ENCODE measurements at regions not wholly inside any gene's neighbourhood (a gene's known extent, or its start where the extent isn't known, plus 50 kb on each side); places are given as distances from the start of the nearest gene placed in this dataset.

DNA sequence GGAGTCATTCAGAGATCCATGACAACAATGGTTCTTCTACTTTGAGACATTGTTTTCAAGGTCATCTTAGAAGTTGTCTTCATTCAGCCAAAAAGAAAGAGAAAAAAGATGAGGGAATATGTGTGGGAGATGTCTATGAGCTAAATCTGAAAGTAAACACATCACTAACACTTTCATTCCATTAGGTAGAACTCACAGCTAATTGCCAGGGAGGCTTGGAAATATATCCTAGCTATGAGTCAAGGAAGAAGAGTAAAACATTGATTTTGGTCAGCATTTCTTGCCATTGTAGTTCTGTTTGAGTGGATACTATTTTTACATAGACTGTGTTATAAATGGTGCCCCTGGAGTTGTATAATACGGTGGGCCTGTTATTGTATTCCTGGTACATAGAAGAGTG, 316.4 kb upstream of the MYOCD start:
- Mint-ChIP-seq H3K4me1 (ENCODE audit: low read depth) (peaks cover 19% of the 10 kb centered on the region), H3K9me3 (no peaks in the 10 kb centered on the region), H3K36me3 (ENCODE audit: low read depth) (no peaks in the 10 kb centered on the region), H3K4me3 (no peak overlapping the region), H3K27me3 (ENCODE audit: insufficient read depth) (0 out of 2 replicates have a peak, but pooled peaks cover 2% of the 10 kb centered on the region), H3K27ac (peak overlapping the region; percentile 48; the same call in 1 of the 2 replicates)
- DNase-seq: peak; percentile 4
- TF ChIP-seq CTCF (IDR thresholded peaks at IDR 0.05): no peak

DNA sequence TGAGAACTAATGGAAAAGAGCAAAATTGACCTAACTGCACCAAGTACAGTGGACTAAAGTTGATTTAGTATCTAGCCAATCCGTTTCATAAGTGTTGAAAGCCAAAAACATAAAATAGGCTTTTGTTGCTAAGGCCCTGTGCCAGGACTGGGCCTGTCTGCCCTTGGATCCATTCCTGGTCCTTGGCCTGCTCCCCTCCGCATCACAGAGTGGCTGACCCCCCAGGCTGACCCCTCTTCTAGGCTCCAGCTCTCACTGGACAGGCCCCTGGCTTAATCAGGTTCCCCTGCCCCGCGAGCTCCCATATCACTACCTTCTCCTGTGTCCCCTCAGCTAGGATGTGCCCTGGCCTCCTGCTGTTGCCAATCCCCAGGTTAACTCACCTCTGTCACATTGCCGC, 313.6 kb upstream of the MYOCD start:
- no peak for TF ChIP-seq CTCF (IDR thresholded peaks at IDR 0.05)
- H3K4me3 Mint-ChIP-seq: no peak overlapping the region
- no peaks in the 10 kb centered on the region; the same call in 1 of the 2 replicates for H3K27me3 Mint-ChIP-seq (ENCODE audit: insufficient read depth)
- no peak for DNase-seq
- H3K36me3 Mint-ChIP-seq (ENCODE audit: low read depth): no peaks in the 10 kb centered on the region
- no peaks in the 10 kb centered on the region for H3K9me3 Mint-ChIP-seq
- H3K27ac Mint-ChIP-seq: no peak overlapping the region
- H3K4me1 Mint-ChIP-seq (ENCODE audit: low read depth): peaks cover 19% of the 10 kb centered on the region

- no peaks in the 10 kb centered on the region for H3K9me3 Mint-ChIP-seq
- peaks cover 18% of the 10 kb centered on the region; the same call in 1 of the 2 replicates for H3K4me1 Mint-ChIP-seq (ENCODE audit: low read depth)
- no peak overlapping the region for H3K27ac Mint-ChIP-seq
- H3K27me3 Mint-ChIP-seq (ENCODE audit: insufficient read depth): no peaks in the 10 kb centered on the region; the same call in 1 of the 2 replicates
- no peak for TF ChIP-seq CTCF (IDR thresholded peaks at IDR 0.05)
- no peak overlapping the region for H3K4me3 Mint-ChIP-seq
- no peak for DNase-seq
- no peaks in the 10 kb centered on the region for H3K36me3 Mint-ChIP-seq (ENCODE audit: low read depth)
Observed at GRCh38 chr17:12357600-12357999, 308.1 kb upstream of the MYOCD start.

DNA sequence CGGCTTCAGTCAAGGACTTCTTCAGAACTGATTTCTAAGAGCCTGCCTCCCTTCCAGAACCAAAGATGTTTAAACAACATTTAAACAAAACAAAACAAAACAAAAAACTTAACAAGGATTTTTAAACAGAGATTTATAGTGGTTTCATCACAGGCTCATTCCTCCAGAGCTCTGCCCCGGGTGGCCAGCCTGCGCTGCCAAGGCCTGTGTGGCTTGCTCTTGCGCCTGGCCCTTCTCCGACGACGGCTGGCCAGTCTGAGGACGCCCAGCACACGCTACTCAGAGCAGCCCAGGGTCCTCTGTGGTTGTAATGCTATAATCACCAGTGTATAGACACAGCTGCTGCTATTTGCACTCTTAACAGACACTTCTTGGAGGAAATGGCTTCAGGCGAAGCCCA, 307.2 kb upstream of the MYOCD start:
- Mint-ChIP-seq H3K36me3 (ENCODE audit: low read depth) (no peaks in the 10 kb centered on the region), H3K4me3 (no peak overlapping the region), H3K9me3 (no peaks in the 10 kb centered on the region; the same call in 1 of the 2 replicates), H3K4me1 (ENCODE audit: low read depth) (peaks cover 23% of the 10 kb centered on the region; the same call in 1 of the 2 replicates), H3K27ac (no peak overlapping the region), H3K27me3 (ENCODE audit: insufficient read depth) (no peaks in the 10 kb centered on the region; the same call in 1 of the 2 replicates)
- TF ChIP-seq CTCF (IDR thresholded peaks at IDR 0.05): no peak
- no peak for DNase-seq

DNA sequence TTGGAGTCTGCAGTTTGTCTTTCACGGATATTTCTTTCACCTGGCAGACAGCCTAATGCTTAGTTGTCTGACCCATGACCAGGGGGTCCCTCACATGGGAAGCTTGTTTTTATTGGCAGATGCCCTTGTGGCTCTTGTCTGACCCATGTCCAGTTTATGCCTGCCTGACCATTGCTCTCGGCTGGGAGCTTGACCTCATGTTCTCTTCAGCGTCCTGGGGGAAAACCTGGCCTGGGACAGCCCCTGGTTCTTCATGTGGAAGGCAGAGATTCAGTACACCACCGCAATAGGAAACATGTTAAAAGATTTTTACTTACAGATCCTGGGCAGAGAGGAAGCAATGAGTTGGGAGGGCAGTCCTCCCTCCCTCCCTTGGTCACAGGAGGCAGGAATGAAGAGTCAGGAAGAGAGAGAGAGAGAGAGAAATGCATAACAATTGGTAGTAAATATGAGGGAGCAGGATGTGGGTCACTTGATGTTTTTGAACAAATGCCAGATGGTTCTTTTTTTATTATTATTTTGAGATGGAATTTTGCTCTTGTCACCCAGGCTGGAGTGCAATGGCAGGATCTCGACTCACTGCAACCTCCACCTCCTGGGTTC, 302.7 kb upstream of the MYOCD start:
- peaks cover 6% of the 10 kb centered on the region for H3K9me3 Mint-ChIP-seq
- H3K27me3 Mint-ChIP-seq (ENCODE audit: insufficient read depth): peaks cover 2% of the 10 kb centered on the region
- no peak overlapping the region for H3K4me3 Mint-ChIP-seq
- no peak for DNase-seq
- H3K36me3 Mint-ChIP-seq (ENCODE audit: low read depth): no peaks in the 10 kb centered on the region; the same call in 1 of the 2 replicates
- no peak overlapping the region for H3K27ac Mint-ChIP-seq
- TF ChIP-seq CTCF (IDR thresholded peaks at IDR 0.05): no peak
- peaks cover 27% of the 10 kb centered on the region for H3K4me1 Mint-ChIP-seq (ENCODE audit: low read depth)
